ENCODE measurements at regions not wholly inside any gene's neighbourhood (a gene's known extent, or its start where the extent isn't known, plus 50 kb on each side); places are given as distances from the start of the nearest gene placed in this dataset.
"Not testable (repeated sequence)": the region's sequence is repeated elsewhere in the genome, so short reads cannot be mapped to it uniquely, and the experiment has no call there.

GRCh38 chr5:99348597-99348996 is 419.8 kb upstream of the CHD1 start:
- H3K27ac ChIP-seq: no peak overlapping the region
- no peaks in the 10 kb centered on the region for H3K36me3 ChIP-seq (ENCODE audit: insufficient read depth, low read length)
- no peak overlapping the region for H3K4me3 ChIP-seq
- H3K9me3 ChIP-seq (ENCODE audit: low read depth, low read length): no peaks in the 10 kb centered on the region
- no peak for TF ChIP-seq FOXP2 (optimal IDR thresholded peaks at IDR 0.05; ENCODE audit: control extremely low read depth, extremely low read length, insufficient read depth)
- no peak for TF ChIP-seq EZH2 (IDR thresholded peaks at IDR 0.05)
- TF ChIP-seq POLR2AphosphoS5 (IDR thresholded peaks at IDR 0.05; ENCODE audit: borderline replicate concordance, low read depth, low read length): no peak
- no peak for DNase-seq (ENCODE audit: low read depth, low spot score)
- peak overlapping the region; percentile 19 for H3K9ac ChIP-seq (ENCODE audit: insufficient read length)

- not testable (repeated sequence) for DNase-seq (ENCODE audit: low read depth, low spot score); H3K9ac ChIP-seq (ENCODE audit: insufficient read length); H3K27ac ChIP-seq; H3K9me3 ChIP-seq (ENCODE audit: low read depth, low read length); H3K36me3 ChIP-seq (ENCODE audit: insufficient read depth, low read length); H3K4me3 ChIP-seq
Observed at GRCh38 chr5:99339758-99340157, 411.0 kb upstream of the CHD1 start.

- no peak for DNase-seq (ENCODE audit: low read depth, low spot score)
- Histone ChIP-seq H3K36me3 (ENCODE audit: insufficient read depth, low read length) (no peaks in the 10 kb centered on the region), H3K4me3 (no peak overlapping the region), H3K27ac (no peak overlapping the region), H3K9ac (ENCODE audit: insufficient read length) (no peak overlapping the region), H3K9me3 (ENCODE audit: low read depth, low read length) (no peaks in the 10 kb centered on the region)
- TF ChIP-seq FOXP2 (optimal IDR thresholded peaks at IDR 0.05; ENCODE audit: control extremely low read depth, extremely low read length, insufficient read depth) (no peak), EZH2 (IDR thresholded peaks at IDR 0.05) (no peak), POLR2AphosphoS5 (IDR thresholded peaks at IDR 0.05; ENCODE audit: borderline replicate concordance, low read depth, low read length) (no peak)
Observed at GRCh38 chr5:99334936-99335335, 406.1 kb upstream of the CHD1 start.

- Histone ChIP-seq H3K36me3 (ENCODE audit: insufficient read depth, low read length) (no peaks in the 10 kb centered on the region), H3K27ac (no peak overlapping the region), H3K4me3 (no peak overlapping the region), H3K9ac (ENCODE audit: insufficient read length) (no peak overlapping the region), H3K9me3 (ENCODE audit: low read depth, low read length) (no peaks in the 10 kb centered on the region)
- DNase-seq (ENCODE audit: low read depth, low spot score): no peak
- TF ChIP-seq FOXP2 (optimal IDR thresholded peaks at IDR 0.05; ENCODE audit: control extremely low read depth, extremely low read length, insufficient read depth) (no peak), EZH2 (IDR thresholded peaks at IDR 0.05) (no peak), POLR2AphosphoS5 (IDR thresholded peaks at IDR 0.05; ENCODE audit: borderline replicate concordance, low read depth, low read length) (no peak)
Observed at GRCh38 chr5:99331061-99331460, 402.3 kb upstream of the CHD1 start.

- H3K27ac ChIP-seq: no peak overlapping the region
- no peaks in the 10 kb centered on the region for H3K36me3 ChIP-seq (ENCODE audit: insufficient read depth, low read length)
- DNase-seq (ENCODE audit: low read depth, low spot score): no peak
- H3K9me3 ChIP-seq (ENCODE audit: low read depth, low read length): no peaks in the 10 kb centered on the region
- TF ChIP-seq EZH2 (IDR thresholded peaks at IDR 0.05) (no peak), FOXP2 (optimal IDR thresholded peaks at IDR 0.05; ENCODE audit: control extremely low read depth, extremely low read length, insufficient read depth) (no peak), POLR2AphosphoS5 (IDR thresholded peaks at IDR 0.05; ENCODE audit: borderline replicate concordance, low read depth, low read length) (no peak)
- H3K9ac ChIP-seq (ENCODE audit: insufficient read length): no peak overlapping the region
- H3K4me3 ChIP-seq: no peak overlapping the region
Observed at GRCh38 chr5:99320436-99320835, 391.6 kb upstream of the CHD1 start.

GRCh38 chr5:99317136-99317535 is 388.3 kb upstream of the CHD1 start:
- H3K9ac ChIP-seq (ENCODE audit: insufficient read length): no peak overlapping the region
- TF ChIP-seq FOXP2 (optimal IDR thresholded peaks at IDR 0.05; ENCODE audit: control extremely low read depth, extremely low read length, insufficient read depth) (no peak), POLR2AphosphoS5 (IDR thresholded peaks at IDR 0.05; ENCODE audit: borderline replicate concordance, low read depth, low read length) (no peak), EZH2 (IDR thresholded peaks at IDR 0.05) (no peak)
- no peaks in the 10 kb centered on the region for H3K36me3 ChIP-seq (ENCODE audit: insufficient read depth, low read length)
- H3K4me3 ChIP-seq: no peak overlapping the region
- H3K9me3 ChIP-seq (ENCODE audit: low read depth, low read length): no peaks in the 10 kb centered on the region
- H3K27ac ChIP-seq: peak overlapping the region; percentile 9; the same call in 1 of the 2 replicates
- DNase-seq (ENCODE audit: low read depth, low spot score): no peak

- Histone ChIP-seq H3K9me3 (ENCODE audit: low read depth, low read length) (no peaks in the 10 kb centered on the region), H3K36me3 (ENCODE audit: insufficient read depth, low read length) (no peaks in the 10 kb centered on the region), H3K4me3 (no peak overlapping the region), H3K9ac (ENCODE audit: insufficient read length) (no peak overlapping the region), H3K27ac (no peak overlapping the region)
- no peak for DNase-seq (ENCODE audit: low read depth, low spot score)
- TF ChIP-seq FOXP2 (optimal IDR thresholded peaks at IDR 0.05; ENCODE audit: control extremely low read depth, extremely low read length, insufficient read depth): no peak
- TF ChIP-seq POLR2AphosphoS5 (IDR thresholded peaks at IDR 0.05; ENCODE audit: borderline replicate concordance, low read depth, low read length): no peak
- no peak for TF ChIP-seq EZH2 (IDR thresholded peaks at IDR 0.05)
Observed at GRCh38 chr5:99316484-99316883, 387.7 kb upstream of the CHD1 start.

GRCh38 chr5:99315413-99316183 is 386.8 kb upstream of the CHD1 start:
- Histone ChIP-seq H3K4me3 (no peak overlapping the region), H3K36me3 (ENCODE audit: insufficient read depth, low read length) (no peaks in the 10 kb centered on the region), H3K9me3 (ENCODE audit: low read depth, low read length) (no peaks in the 10 kb centered on the region), H3K27ac (no peak overlapping the region), H3K9ac (ENCODE audit: insufficient read length) (no peak overlapping the region)
- DNase-seq (ENCODE audit: low read depth, low spot score): no peak
- no peak for TF ChIP-seq EZH2 (IDR thresholded peaks at IDR 0.05)
- TF ChIP-seq FOXP2 (optimal IDR thresholded peaks at IDR 0.05; ENCODE audit: control extremely low read depth, extremely low read length, insufficient read depth): no peak
- no peak for TF ChIP-seq POLR2AphosphoS5 (IDR thresholded peaks at IDR 0.05; ENCODE audit: borderline replicate concordance, low read depth, low read length)

GRCh38 chr5:99314721-99315120 is 385.9 kb upstream of the CHD1 start:
- Histone ChIP-seq H3K4me3 (no peak overlapping the region), H3K9me3 (ENCODE audit: low read depth, low read length) (no peaks in the 10 kb centered on the region), H3K9ac (ENCODE audit: insufficient read length) (no peak overlapping the region), H3K27ac (no peak overlapping the region), H3K36me3 (ENCODE audit: insufficient read depth, low read length) (no peaks in the 10 kb centered on the region)
- DNase-seq (ENCODE audit: low read depth, low spot score): no peak
- TF ChIP-seq EZH2 (IDR thresholded peaks at IDR 0.05) (no peak), POLR2AphosphoS5 (IDR thresholded peaks at IDR 0.05; ENCODE audit: borderline replicate concordance, low read depth, low read length) (no peak), FOXP2 (optimal IDR thresholded peaks at IDR 0.05; ENCODE audit: control extremely low read depth, extremely low read length, insufficient read depth) (no peak)
